Adrenal gland (tissue), 9 donors: ENCODE measurements at regions not wholly inside any gene's neighbourhood (a gene's known extent, or its start where the extent isn't known, plus 50 kb on each side); places are given as distances from the start of the nearest gene placed in this dataset.

Source experiments
- DNase-seq, 7 donors: peaks; one replicate each; pipeline ENCODE4 v3.0.0-alpha.2; 2019 to 2020
- H3K27ac ChIP-seq, 5 donors: fragments of 200-600 bp; sonication (generic) in 4 of 5; 1 replicate in 3 of 5; 2 replicates in 2 of 5; pipeline versions ENCODE4 v1.5.1 to v1.8.0; 2016 to 2020; ENCODE audit warnings: mild to moderate bottlenecking in 1 of 5
- H3K27me3 ChIP-seq: fragments of 200-600 bp; 2 replicates; pipeline ENCODE4 v1.8.0; 2021
- H3K36me3 ChIP-seq, 2 donors: fragments of 200-600 bp; replicated peaks in 1 of 2; 1 replicate in 1 of 2; 2 replicates in 1 of 2; pipeline versions ENCODE4 v1.5.1 to v1.8.0; 2018 to 2022
- H3K4me1 ChIP-seq, 2 donors: fragments of 200-600 bp; replicated peaks in 1 of 2; 1 replicate in 1 of 2; 2 replicates in 1 of 2; pipeline versions ENCODE4 v1.5.1 to v1.8.0; 2018 to 2021
- H3K4me3 ChIP-seq, 4 donors: fragments of 200-600 bp; sonication (generic) in 3 of 4; one replicate each; pipeline ENCODE4 v1.5.1; 2016 to 2018
- H3K9me3 ChIP-seq, 3 donors: fragments of 200-600 bp; sonication (generic) in 1 of 3; replicated peaks in 1 of 3; 1 replicate in 2 of 3; 2 replicates in 1 of 3; pipeline versions ENCODE4 v1.5.1 to v1.8.0; 2016 to 2021
- POLR2A ChIP-seq, 2 donors: fragments of 450-650 bp; IDR thresholded peaks; one replicate each; pipeline ENCODE4 v1.6.1; 2017; ENCODE audit warnings: antibody characterized with exemption in 2 of 2, mild to moderate bottlenecking in 2 of 2, moderate library complexity in 1 of 2
- WGBS, 4 donors: extraction: QIAGEN DNeasy Blood & Tissue Kit in 2 of 4; methylation state at CpG; one replicate each; pipeline versions ENCODE4 v1.1.5 to v1.1.7; 2013 to 2017; 5-methylcytosine and 5-hydroxymethylcytosine counted together
- intact Hi-C, 2 donors: fragments of 100-400 bp; cut with DNase I; formaldehyde crosslinking; loops; one replicate each; pipeline versions ENCODE4 v1.14.1 to v1.15.0; 2022 to 2023
- TF ChIP-seq, protein P1 (sequence below), 6 experiments: fragments of 450-650 bp in 4 of 6; fragments of 200-600 bp in 2 of 6; sonication (generic) in 1 of 6; IDR thresholded peaks; 1 replicate in 5 of 6; 2 replicates in 1 of 6; pipeline versions ENCODE4 v1.5.1 to v1.8.0; 2016 to 2021; ENCODE audit warnings: antibody characterized with exemption in 6 of 6, mild to moderate bottlenecking in 2 of 6, moderate library complexity in 1 of 6
- donor health status: healthy with polysubstance abuse.
- donor health status: Bipolar disorder and iron deficiency.
- donor health status: DM: yes; HTN: yes; CAD: no.
- donor health status: DM: no; HTN: no; CAD: no.
- donor health status: DM: no; HTN: no; CAD: no.

- DNase-seq: no peak
Observed at GRCh38 chr14:26113911-26114640, 483.8 kb downstream of the NOVA1 start.

DNA sequence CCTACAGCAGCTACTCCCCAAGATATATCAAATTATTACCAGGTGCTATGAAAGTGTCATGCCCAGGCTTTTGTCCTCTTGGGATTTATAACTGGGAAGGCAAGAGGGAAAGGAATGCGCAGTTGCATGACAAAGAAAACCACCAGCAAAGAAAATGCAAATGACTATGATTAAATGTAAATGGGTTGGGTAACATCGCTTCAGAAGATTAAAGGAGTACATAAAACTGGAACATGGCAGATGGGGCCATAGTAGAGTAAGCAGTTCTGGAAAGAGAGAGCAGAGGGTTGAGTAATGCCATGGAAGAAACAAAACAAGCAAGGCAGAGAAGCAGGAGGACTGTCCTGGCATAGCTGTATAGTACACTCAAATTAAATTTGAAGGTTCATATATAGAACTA, 493.1 kb downstream of the NOVA1 start:
- TF ChIP-seq POLR2A (IDR thresholded peaks at IDR 0.05): no peak
- TF ChIP-seq, protein P1, sequence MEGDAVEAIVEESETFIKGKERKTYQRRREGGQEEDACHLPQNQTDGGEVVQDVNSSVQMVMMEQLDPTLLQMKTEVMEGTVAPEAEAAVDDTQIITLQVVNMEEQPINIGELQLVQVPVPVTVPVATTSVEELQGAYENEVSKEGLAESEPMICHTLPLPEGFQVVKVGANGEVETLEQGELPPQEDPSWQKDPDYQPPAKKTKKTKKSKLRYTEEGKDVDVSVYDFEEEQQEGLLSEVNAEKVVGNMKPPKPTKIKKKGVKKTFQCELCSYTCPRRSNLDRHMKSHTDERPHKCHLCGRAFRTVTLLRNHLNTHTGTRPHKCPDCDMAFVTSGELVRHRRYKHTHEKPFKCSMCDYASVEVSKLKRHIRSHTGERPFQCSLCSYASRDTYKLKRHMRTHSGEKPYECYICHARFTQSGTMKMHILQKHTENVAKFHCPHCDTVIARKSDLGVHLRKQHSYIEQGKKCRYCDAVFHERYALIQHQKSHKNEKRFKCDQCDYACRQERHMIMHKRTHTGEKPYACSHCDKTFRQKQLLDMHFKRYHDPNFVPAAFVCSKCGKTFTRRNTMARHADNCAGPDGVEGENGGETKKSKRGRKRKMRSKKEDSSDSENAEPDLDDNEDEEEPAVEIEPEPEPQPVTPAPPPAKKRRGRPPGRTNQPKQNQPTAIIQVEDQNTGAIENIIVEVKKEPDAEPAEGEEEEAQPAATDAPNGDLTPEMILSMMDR (IDR thresholded peaks at IDR 0.05): no peak
- intact Hi-C loops: no loop called here
- Histone ChIP-seq H3K27me3 (no peaks in the 10 kb centered on the region), H3K4me3 (no peak overlapping the region), H3K9me3 (no peaks in the 10 kb centered on the region), H3K36me3 (no peaks in the 10 kb centered on the region), H3K27ac (no peak overlapping the region), H3K4me1 (no peaks in the 10 kb centered on the region)
- 85 to 95% (median 88%) methylated on average over 2 of the region's 2 CpGs for WGBS, 4 donors
- DNase-seq: no peak

More at GRCh38 chr14:26113911-26114640, 483.8 kb downstream of the NOVA1 start:
- TF ChIP-seq POLR2A (IDR thresholded peaks at IDR 0.05): no peak
- TF ChIP-seq, protein P1 (IDR thresholded peaks at IDR 0.05): no peak
- intact Hi-C loops: no loop called here
- Histone ChIP-seq H3K4me3 (no peak overlapping the region), H3K36me3 (no peaks in the 10 kb centered on the region), H3K27ac (no peak overlapping the region), H3K9me3 (no peaks in the 10 kb centered on the region), H3K27me3 (no peaks in the 10 kb centered on the region), H3K4me1 (no peaks in the 10 kb centered on the region)
- WGBS, 4 donors: 35 to 38% (median 38%) methylated on average over 3 of the region's 3 CpGs

- DNase-seq: no peak
- H3K4me1 ChIP-seq: no peaks in the 10 kb centered on the region
Observed at GRCh38 chr14:26097852-26098251, 500.0 kb downstream of the NOVA1 start.

GRCh38 chr14:26088275-26088674, 509.6 kb downstream of the NOVA1 start:
- intact Hi-C loops: no loop called here
- no peaks in the 10 kb centered on the region for H3K4me1 ChIP-seq
- WGBS, 4 donors: 15 to 21% (median 17%) methylated on average over 2 of the region's 2 CpGs

More at GRCh38 chr14:26097852-26098251, 500.0 kb downstream of the NOVA1 start:
- Histone ChIP-seq H3K4me3 (no peak overlapping the region), H3K27ac (no peak overlapping the region), H3K27me3 (no peaks in the 10 kb centered on the region), H3K9me3 (no peaks in the 10 kb centered on the region), H3K36me3 (no peaks in the 10 kb centered on the region)
- intact Hi-C loops: no loop called here
- no peak for TF ChIP-seq POLR2A (IDR thresholded peaks at IDR 0.05)
- TF ChIP-seq, protein P1 (IDR thresholded peaks at IDR 0.05): no peak
- WGBS, 4 donors: 58 to 76% (median 60%) methylated on average over 4 of the region's 4 CpGs

More at GRCh38 chr14:26088275-26088674, 509.6 kb downstream of the NOVA1 start:
- Histone ChIP-seq H3K4me3 (no peak overlapping the region), H3K27me3 (no peaks in the 10 kb centered on the region), H3K27ac (no peak overlapping the region), H3K36me3 (no peaks in the 10 kb centered on the region), H3K9me3 (no peaks in the 10 kb centered on the region)
- TF ChIP-seq, protein P1 (IDR thresholded peaks at IDR 0.05): no peak
- no peak for TF ChIP-seq POLR2A (IDR thresholded peaks at IDR 0.05)
- DNase-seq: no peak
